K562 (cell line): ENCODE measurements at regions not wholly inside any gene's neighbourhood (a gene's known extent, or its start where the extent isn't known, plus 50 kb on each side); places are given as distances from the start of the nearest gene placed in this dataset.

Source experiments
- ATAC-seq: fragments of 200-7000 bp; cut with Tn5 transposase; 3 replicates; pipeline ENCODE4 v1.9.1; 2020; ENCODE audit warnings: moderate library complexity
- BruUV-seq: library from RNA; stranded (reverse); fragments of 400-500 nt; replicated peaks from 2 replicates; lab custom pipeline; 2021; lab: Mats Ljungman, UMichigan
- CTCF ChIA-PET: fragments of 300-600 bp; formaldehyde crosslinking; extraction: SDS; loops from one replicate; lab custom pipeline; 2021; ENCODE audit warnings: low intra/inter-chr PET ratio; lab: Yijun Ruan, JAX
- POLR2A ChIA-PET: fragments of 300-600, 350-650 bp; sonication (Branson Sonifier 250); formaldehyde crosslinking; extraction: SDS; loops from one replicate; lab custom pipeline; 2021; ENCODE audit warnings: antibody characterized with exemption, inconsistent platforms; lab: Yijun Ruan, JAX
- DNase-seq, 4 experiments: peaks; one replicate each; pipeline versions ENCODE4 v3.0.0 to v3.0.0-alpha.2; 2011 to 2018; ENCODE audit warnings: low spot score in 3 of 4, mixed read lengths in 3 of 4; ENCODE audit errors: extremely low read depth in 1 of 4
- FAIRE-seq: peaks from 2 replicates; lab custom pipeline; 2011; peaks lifted over from hg19 to GRCh38; lab: Jason Lieb, UNC
- H2AFZ ChIP-seq: 2 replicates; pipeline ENCODE4 v1.6.0; 2011; ENCODE audit warnings: low read depth, low read length, control low read depth, inconsistent platforms
- H3K27ac ChIP-seq: fragments of 200-600 bp; 3 replicates; pipeline ENCODE4 v1.8.0; 2011; ENCODE audit warnings: low read depth, mild to moderate bottlenecking, control low read depth, inconsistent platforms, low read length, moderate library complexity, mixed read lengths; ENCODE audit errors: extremely low read depth
- H3K27me3 ChIP-seq, 2 experiments: fragments of 300-600 bp in 1 of 2; 2 replicates in 1 of 2; 3 replicates in 1 of 2; pipeline versions ENCODE4 v1.6.0 to v1.8.0; 2011; ENCODE audit warnings: inconsistent platforms in 2 of 2, low read length in 2 of 2, mild to moderate bottlenecking in 1 of 2, mixed read lengths in 1 of 2, moderate library complexity in 1 of 2; ENCODE audit not compliant: control insufficient read depth in 2 of 2, insufficient read depth in 2 of 2
- H3K36me3 ChIP-seq: fragments of 300-600 bp; 3 replicates; pipeline ENCODE4 v1.8.0; 2011; ENCODE audit warnings: mild to moderate bottlenecking, low read length, inconsistent platforms; ENCODE audit not compliant: control insufficient read depth, insufficient read depth
- H3K4me1 ChIP-seq, 2 experiments: fragments of 200-600 bp in 1 of 2; replicated peaks in 1 of 2; 2 replicates in 1 of 2; 3 replicates in 1 of 2; pipeline versions ENCODE4 v1.5.1 to v1.8.0; 2011; ENCODE audit warnings: inconsistent platforms in 2 of 2, low read length in 2 of 2, mild to moderate bottlenecking in 1 of 2, mixed read lengths in 1 of 2, moderate library complexity in 1 of 2; ENCODE audit not compliant: control insufficient read depth in 2 of 2, insufficient read depth in 2 of 2
- H3K4me2 ChIP-seq: 2 replicates; pipeline ENCODE4 v1.6.1; 2011; ENCODE audit warnings: low read length, control low read depth, inconsistent platforms, mixed read lengths; ENCODE audit not compliant: insufficient read depth
- H3K4me3 ChIP-seq: fragments of 200-600 bp; sonication (generic), shearing (Covaris generic); 2 replicates; pipeline ENCODE4 v1.5.1; 2016; ENCODE audit warnings: control low read depth, inconsistent platforms
- H3K79me2 ChIP-seq: fragments of 200-600 bp; 3 replicates; pipeline ENCODE4 v1.8.0; 2011; ENCODE audit warnings: low read length, inconsistent platforms; ENCODE audit not compliant: control insufficient read depth, insufficient read depth
- H3K9ac ChIP-seq, 2 experiments: 2 replicates each; pipeline versions ENCODE4 v1.6.0 to v1.6.1; 2011; ENCODE audit warnings: low read depth in 2 of 2, low read length in 2 of 2, control low read depth in 1 of 2, inconsistent platforms in 1 of 2, mild to moderate bottlenecking in 1 of 2, mixed read lengths in 1 of 2; ENCODE audit not compliant: insufficient read depth in 1 of 2
- H3K9me1 ChIP-seq: one replicate; pipeline ENCODE4 v1.6.0; 2011; ENCODE audit warnings: inconsistent platforms, mild to moderate bottlenecking, low read length, moderate library complexity; ENCODE audit not compliant: control insufficient read depth, insufficient read depth
- H3K9me3 ChIP-seq: replicated peaks from 2 replicates; pipeline ENCODE4 v1.5.1; 2011; ENCODE audit warnings: low read depth, low read length, inconsistent platforms; ENCODE audit not compliant: control insufficient read depth, insufficient read depth
- H4K20me1 ChIP-seq: replicated peaks from 2 replicates; pipeline ENCODE4 v1.6.1; 2011; ENCODE audit warnings: low read length, inconsistent platforms, mixed read lengths; ENCODE audit not compliant: control insufficient read depth, insufficient read depth
- KLF16 ChIP-seq: IDR thresholded peaks from 2 replicates; pipeline ENCODE4 v1.6.1; 2016; ENCODE audit warnings: antibody characterized with exemption
- STAT5B ChIP-seq: fragments of 250-450 bp; sonication (Bioruptor Pico); IDR thresholded peaks from 2 replicates; pipeline ENCODE4 v1.8.0; 2021; ENCODE audit warnings: mild to moderate bottlenecking, inconsistent platforms
- SUPT5H ChIP-seq: fragments of 450-650 bp; IDR thresholded peaks from 2 replicates; pipeline ENCODE4 v1.6.1; 2016
- in situ Hi-C: fragments of 300-500 bp; cut with MboI; formaldehyde crosslinking; loops from 4 replicates; pipeline ENCODE4 v1.15.0; 2018; ENCODE audit warnings: inconsistent platforms, mixed read lengths
- intact Hi-C: fragments of 100-400 bp; cut with micrococcal nuclease; formaldehyde crosslinking; loops from 2 replicates; pipeline ENCODE4 v1.14.2; 2022
- TF ChIP-seq, protein P1 (sequence below): fragments of 250-450 bp; sonication (Bioruptor Pico); IDR thresholded peaks from 2 replicates; pipeline ENCODE4 v1.9.0; 2021; ENCODE audit warnings: mild to moderate bottlenecking, inconsistent platforms

GRCh38 chr20:11296221-11296620 is 621.5 kb upstream of the BTBD3 start (continued):
- TF ChIP-seq, protein P1, sequence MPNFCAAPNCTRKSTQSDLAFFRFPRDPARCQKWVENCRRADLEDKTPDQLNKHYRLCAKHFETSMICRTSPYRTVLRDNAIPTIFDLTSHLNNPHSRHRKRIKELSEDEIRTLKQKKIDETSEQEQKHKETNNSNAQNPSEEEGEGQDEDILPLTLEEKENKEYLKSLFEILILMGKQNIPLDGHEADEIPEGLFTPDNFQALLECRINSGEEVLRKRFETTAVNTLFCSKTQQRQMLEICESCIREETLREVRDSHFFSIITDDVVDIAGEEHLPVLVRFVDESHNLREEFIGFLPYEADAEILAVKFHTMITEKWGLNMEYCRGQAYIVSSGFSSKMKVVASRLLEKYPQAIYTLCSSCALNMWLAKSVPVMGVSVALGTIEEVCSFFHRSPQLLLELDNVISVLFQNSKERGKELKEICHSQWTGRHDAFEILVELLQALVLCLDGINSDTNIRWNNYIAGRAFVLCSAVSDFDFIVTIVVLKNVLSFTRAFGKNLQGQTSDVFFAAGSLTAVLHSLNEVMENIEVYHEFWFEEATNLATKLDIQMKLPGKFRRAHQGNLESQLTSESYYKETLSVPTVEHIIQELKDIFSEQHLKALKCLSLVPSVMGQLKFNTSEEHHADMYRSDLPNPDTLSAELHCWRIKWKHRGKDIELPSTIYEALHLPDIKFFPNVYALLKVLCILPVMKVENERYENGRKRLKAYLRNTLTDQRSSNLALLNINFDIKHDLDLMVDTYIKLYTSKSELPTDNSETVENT = no peak

- no peak overlapping the region for H3K4me2 ChIP-seq
- ChIA-PET POLR2A (no interaction called here), CTCF (no interaction called here)
- no peaks in the 10 kb centered on the region for H3K27me3 ChIP-seq
- H3K4me1 ChIP-seq = no peaks in the 10 kb centered on the region
- BruUV-seq = no TSS peak
- H3K79me2 ChIP-seq = no peaks in the 10 kb centered on the region
- H3K27ac ChIP-seq = no peak overlapping the region
- no peak overlapping the region for H3K4me3 ChIP-seq
- no peaks in the 10 kb centered on the region for H3K36me3 ChIP-seq
- no peaks in the 10 kb centered on the region for H3K9me3 ChIP-seq
- TF ChIP-seq SUPT5H = no peak
- TF ChIP-seq KLF16 = no peak
- TF ChIP-seq STAT5B (CRISPR knock-in tag) = no peak
- no peak for DNase-seq
- no peaks in the 10 kb centered on the region for H4K20me1 ChIP-seq
- no peak for FAIRE-seq
- intact Hi-C loops = no loop called here
- no peak overlapping the region for H3K9ac ChIP-seq
- in situ Hi-C loops = no loop called here
- ATAC-seq = no peak
- no peaks in the 10 kb centered on the region for H3K9me1 ChIP-seq
- no peak overlapping the region for H2AFZ ChIP-seq
Measured at GRCh38 chr20:11296951-11297350, 620.7 kb upstream of the BTBD3 start.
